ENCODE measurements at regions not wholly inside any gene's neighbourhood (a gene's known extent, or its start where the extent isn't known, plus 50 kb on each side); places are given as distances from the start of the nearest gene placed in this dataset.

DNA sequence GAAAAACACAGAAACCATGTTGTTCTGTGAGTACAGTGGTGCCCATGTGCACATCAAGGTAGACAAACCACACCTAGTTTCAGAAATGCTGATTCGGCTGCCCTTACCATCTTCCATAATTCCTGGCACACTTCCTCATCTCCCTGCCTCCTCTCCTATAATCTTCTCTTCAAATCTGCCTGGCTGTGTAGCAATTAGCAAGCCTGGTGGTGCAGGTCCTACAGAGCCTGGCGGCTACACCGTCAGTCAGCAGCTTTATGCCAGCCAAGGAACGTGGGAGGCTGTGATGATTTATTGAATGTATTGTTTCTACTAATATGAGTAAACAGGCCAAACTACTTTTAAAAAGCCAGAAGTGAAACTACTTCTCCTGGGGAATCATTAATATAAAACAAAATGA, 106.8 kb downstream of the SEMA6D start:
- peak; percentile 47 for DNase-seq (ENCODE audit: low read depth)

GRCh38 chr15:47829667-47830066, 112.4 kb downstream of the SEMA6D start:
- DNase-seq (ENCODE audit: low read depth), result no peak

DNA sequence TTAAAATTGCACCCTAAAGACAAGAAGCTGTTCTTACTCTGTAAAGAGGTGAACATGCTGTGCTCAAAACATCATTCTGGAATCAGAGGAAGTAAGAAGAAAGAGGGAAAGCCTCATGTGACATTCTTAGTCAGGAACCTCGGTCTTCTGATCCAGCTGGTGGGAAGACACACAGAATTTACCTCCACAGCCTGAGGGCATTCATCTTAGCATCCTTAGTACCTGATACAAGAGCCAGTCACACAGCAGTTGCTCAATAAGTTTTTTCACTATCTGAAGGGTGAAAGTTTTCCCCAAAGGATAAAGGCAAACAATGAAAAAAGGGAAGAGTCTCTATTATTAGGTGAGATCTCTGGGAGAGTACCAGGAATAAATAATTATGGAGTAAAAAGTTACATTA, 116.8 kb downstream of the SEMA6D start:
- DNase-seq (ENCODE audit: low read depth), result no peak

DNA sequence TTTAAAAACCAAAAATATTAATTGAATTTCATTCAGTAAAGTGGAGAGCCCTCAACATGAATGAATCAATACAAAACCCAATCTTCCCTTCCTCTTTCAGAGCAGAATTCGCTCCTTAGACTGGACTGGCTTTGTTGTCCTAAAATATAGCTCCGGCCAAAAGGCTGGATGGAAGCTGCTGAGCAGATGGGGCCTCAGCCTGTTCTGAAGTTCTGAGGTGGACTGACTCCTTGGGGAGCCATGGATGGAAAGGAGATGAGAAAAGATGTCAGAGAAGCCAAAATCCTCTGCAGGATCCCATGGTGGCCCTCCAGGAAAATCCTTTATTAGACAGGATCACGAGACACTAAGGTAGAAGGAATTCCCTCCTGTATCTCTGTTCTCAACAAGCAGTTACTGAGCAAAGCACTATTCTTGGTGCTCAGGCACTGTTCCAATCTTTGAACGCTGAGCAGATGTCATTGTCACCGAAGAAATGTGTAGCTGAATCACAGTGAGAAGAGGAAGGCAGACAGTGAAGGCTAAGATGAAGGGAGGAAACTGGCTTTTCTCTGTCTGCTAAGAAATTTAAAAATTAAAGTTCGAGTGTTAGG, 122.0 kb downstream of the SEMA6D start:
- no peak for DNase-seq (ENCODE audit: low read depth)

- no peak for DNase-seq (ENCODE audit: low read depth)
Observed at GRCh38 chr15:47843124-47843663, 125.9 kb downstream of the SEMA6D start.

DNA sequence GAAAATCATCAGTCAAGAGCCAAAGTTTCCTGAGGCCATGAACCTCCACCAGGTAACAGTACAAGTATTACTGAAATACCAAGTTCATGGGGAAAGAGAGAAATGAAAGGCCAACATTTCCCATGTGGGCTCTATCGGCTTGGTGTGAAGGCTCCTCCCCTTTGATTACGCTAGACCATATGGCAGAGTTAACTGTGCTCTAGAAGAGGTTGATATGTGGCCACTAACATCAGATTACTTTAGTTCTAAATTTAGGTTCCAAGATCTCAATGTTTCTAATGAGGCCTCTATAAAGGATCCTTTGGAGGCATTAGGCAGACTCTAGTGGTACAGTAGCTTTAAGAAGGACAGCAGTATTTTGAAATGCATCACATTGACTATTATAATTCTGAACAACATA, 127.1 kb downstream of the SEMA6D start:
- no peak for DNase-seq (ENCODE audit: low read depth)

GRCh38 chr15:47846128-47846868, 129.0 kb downstream of the SEMA6D start:
- DNase-seq (ENCODE audit: low read depth), result no peak

- no peak for DNase-seq (ENCODE audit: low read depth)
Observed at GRCh38 chr15:47846876-47847275, 129.6 kb downstream of the SEMA6D start.

DNA sequence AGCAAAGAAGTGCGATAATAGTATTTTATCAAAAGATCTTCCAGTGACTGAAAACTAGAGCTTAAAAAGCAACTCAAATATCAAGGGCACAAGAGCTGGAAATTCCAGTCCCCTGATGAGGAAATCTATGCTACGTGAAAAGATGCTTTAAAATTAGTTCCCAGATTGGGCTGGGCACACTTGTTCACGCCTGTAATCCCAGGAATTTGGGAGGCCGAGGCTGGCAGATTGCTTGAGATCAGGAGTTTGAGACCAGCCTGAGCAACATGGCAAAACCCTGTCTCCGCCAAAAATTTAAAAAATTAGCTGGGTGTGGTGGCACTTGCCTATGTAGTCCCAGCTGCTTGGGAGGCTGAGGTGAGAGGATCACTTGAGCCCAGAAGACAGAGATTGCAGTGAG, 138.8 kb downstream of the SEMA6D start:
- DNase-seq (ENCODE audit: low read depth), result no peak

DNA sequence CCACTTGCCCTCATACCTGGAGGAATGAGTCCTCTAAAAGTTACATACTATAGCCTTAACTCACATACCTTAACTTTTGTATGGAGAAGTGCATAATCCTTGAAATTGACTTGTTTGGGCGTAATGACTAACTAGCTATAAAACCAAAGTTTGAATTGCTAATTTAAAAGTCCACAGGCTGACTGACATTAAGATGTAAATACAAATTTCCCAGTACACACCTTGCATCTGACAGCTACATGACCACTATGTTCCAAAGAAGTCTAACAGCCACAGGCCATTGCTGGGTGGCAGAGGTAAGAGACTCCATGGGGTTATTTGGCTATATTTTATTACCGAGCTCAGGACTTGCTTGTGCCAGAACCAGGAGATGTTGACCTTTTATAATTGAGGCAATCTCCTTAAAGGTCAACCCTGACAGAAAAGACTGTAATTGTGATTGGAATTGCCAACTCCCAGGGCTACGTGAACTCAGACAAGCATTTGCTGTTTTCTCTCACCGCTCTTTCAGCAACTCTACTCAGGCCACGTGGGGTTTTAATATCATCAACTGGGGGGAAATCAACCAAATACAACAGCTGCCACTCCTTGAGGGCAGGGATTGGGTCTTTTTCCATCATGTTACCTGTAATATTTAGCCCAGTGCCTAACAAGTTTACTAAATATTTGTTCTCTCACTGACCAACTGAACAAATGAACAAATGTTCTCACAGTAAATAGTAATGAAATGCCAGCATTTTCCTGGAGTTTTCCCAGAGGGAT, 139.9 kb downstream of the SEMA6D start:
- peak; percentile 75 for DNase-seq (ENCODE audit: low read depth)

DNA sequence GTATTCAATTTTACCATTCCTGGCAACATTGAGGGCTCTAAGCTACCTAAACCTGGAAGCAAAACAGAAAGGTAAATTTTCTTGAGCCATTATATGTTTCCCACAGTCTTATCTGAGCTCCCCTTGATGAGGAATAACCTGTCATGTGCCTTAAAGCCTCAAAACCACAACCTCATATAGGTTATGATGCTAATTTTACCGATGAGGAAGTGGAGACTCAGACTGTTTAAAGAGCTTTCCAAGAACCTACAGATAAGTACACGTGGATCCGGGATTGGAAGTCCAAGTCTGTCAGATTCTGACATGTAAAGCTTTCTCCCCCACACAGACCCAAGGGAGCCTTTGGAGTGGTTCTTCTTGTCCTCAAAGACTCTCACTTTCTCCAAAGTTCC, 140.5 kb downstream of the SEMA6D start:
- DNase-seq (ENCODE audit: low read depth), result no peak

DNA sequence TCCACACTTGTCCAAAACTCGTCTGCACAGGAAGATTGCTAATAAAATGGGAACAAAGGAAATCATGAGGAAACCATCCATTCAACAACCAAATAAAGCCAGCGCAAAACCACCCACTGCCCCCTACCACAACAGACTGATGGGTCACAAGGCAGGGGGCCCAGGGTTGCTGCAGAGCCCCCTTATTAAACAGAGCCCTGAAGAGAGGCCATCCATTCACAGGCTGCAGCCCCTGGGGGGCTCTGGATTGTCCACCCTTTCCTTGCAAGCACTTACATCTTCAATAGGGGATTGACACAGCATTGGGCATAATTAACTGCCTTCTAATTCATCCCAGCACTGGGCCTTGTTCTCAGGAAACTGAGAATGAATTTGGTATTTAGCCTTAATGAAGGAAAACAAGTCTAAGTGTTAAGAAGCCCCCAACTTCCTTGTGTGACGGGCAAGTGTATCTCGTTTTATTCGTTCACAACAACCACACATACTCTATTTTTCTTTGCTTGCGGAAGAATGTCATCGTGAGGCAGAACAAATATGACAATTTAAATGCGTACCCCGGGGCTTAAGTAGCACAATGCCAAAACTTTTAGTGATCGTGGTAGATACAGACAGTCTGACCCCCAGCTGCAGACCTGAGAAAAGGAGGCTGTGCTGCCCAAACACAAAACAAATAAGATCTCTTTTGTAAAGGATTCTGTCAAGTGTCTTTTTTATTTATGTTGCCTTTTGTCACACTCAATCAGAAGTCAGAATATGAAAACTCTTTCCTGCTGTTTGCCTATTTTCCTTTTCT, 144.0 kb downstream of the SEMA6D start:
- DNase-seq (ENCODE audit: low read depth), result no peak

DNA sequence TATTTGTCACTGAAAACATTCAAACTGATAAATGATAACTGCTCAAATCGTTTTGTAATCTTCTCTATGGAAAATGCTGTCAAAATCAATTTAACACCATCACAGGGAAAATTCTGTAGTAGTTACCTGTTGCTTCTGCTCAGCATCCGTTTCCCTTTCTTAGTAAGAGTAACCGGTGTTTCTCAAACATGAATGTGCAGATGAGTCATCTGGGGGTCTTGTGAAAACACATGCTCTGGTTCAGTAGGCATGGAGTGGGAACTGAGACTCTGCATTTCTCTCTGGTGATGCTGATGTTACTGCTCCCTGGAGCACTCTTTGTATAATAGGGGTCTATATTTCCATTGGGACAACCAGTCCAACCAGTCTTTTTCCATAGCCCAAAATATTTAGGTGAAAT, 145.1 kb downstream of the SEMA6D start:
- no peak for DNase-seq (ENCODE audit: low read depth)

DNA sequence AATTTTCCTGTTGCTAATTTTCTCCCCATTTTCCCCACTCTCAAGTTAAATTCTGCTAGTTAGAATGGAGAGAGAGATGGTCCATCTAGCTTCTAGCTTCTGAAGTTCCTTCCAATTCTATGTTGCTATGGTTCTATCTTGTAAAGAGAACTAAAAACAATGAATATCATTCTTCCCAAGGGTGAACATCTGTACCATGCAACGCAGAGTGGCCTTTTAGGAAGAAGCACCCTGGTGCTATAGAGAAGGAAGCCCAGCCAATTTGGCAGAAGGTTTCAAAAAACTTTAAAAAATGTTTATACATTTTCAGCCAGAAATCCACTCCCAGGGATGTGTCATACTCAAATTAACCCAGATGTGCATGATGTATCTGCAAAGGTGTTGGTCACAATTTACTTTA, 149.1 kb downstream of the SEMA6D start:
- DNase-seq (ENCODE audit: low read depth), result no peak

- peak; percentile 16 for DNase-seq (ENCODE audit: low read depth)
Observed at GRCh38 chr15:47870300-47870955, 153.1 kb downstream of the SEMA6D start.

- DNase-seq (ENCODE audit: low read depth), result peak; percentile 74
Observed at GRCh38 chr15:47870956-47871625, 153.8 kb downstream of the SEMA6D start.

GRCh38 chr15:47872208-47872607, 154.9 kb downstream of the SEMA6D start:
- no peak for DNase-seq (ENCODE audit: low read depth)

- no peak for DNase-seq (ENCODE audit: low read depth)
Observed at GRCh38 chr15:47872869-47873432, 155.6 kb downstream of the SEMA6D start.

DNA sequence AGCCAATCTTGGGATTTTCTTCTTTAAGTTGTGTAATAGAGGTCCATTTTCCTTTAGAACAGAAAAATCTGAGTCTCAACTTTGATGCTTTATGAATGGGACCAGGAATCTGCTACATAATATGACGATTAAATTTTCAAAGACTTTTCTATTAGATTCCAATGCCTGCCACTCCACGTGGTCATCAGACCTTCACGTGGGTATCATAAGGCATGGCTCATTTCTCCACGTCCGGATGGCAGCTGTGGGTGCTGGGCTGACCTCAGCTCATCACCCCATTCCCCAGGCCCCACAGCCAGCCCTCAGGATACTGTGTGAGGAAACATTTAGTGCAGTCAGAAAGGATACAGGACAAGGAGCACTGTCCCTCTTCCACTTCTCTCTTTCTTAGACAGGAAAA, 159.7 kb downstream of the SEMA6D start:
- no peak for DNase-seq (ENCODE audit: low read depth)

GRCh38 chr15:47877836-47878235, 160.5 kb downstream of the SEMA6D start:
- no peak for DNase-seq (ENCODE audit: low read depth)

- DNase-seq (ENCODE audit: low read depth), result peak; percentile 95
Observed at GRCh38 chr15:47885920-47886319, 168.6 kb downstream of the SEMA6D start.
